NOMO-1 (cell line): ENCODE measurements at regions not wholly inside any gene's neighbourhood (a gene's known extent, or its start where the extent isn't known, plus 50 kb on each side); places are given as distances from the start of the nearest gene placed in this dataset.

ENCODE experiments used
- DNase-seq, 2 experiments: peaks; one replicate each; lab custom pipeline; 2025; ENCODE audit not compliant: unreplicated experiment in 2 of 2; lab: John Stamatoyannopoulos, UW

GRCh38 chr19:28983430-28983829 lies 229.5 kb downstream of the UQCRFS1 start:
- no peak for DNase-seq

- no peak for DNase-seq
Measured at GRCh38 chr19:28981994-28982393, 231.0 kb downstream of the UQCRFS1 start.

DNA sequence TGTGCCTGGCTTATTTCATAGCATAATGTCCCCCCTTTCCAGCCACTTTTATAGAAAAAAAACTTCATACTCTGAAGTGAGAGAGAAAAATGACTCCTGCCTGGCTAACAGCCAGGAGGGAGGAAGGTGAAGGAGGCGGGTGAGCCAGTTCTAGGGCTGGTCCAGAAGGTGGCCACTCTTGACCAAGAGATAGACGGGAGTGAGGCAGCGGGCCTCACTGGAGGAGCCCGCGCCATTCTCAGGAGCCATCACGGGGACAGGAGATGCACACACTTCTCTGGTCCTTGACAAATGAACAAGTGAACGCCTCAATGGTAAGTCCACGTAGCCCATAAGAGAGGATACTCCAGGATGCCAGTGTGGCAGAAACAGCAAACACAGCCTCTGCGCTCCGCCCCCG lies 231.4 kb downstream of the UQCRFS1 start:
- DNase-seq, result no peak

DNA sequence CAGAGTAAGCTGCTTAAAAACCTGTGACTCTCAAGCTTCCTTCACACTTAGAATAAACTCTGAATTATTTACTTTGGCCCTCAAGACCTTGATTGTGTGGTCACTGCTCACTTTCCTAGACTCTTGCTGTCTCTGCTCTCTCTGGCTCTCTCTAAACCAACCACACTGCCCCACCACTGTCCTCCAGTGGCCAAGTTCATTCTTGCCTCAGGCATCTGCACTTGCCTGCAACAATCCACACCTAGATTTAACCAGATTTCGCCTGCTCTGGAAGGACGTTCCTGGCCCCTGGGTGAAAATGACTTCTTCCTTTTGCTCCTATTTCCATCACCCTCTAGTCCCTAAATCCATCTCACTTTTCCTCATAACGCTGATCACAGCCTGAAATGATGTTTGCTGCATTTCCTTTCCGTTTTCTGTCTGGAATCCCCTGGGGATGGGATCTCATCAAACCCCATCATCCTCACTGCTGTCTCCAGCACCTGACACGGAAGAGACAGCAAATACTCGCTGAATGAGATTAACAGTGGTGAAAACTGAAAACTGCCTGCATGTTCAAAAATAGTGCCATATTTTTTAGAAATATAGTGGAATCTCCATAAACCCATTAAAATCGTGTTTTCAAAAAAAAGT lies 232.6 kb downstream of the UQCRFS1 start:
- DNase-seq, result no peak

DNA sequence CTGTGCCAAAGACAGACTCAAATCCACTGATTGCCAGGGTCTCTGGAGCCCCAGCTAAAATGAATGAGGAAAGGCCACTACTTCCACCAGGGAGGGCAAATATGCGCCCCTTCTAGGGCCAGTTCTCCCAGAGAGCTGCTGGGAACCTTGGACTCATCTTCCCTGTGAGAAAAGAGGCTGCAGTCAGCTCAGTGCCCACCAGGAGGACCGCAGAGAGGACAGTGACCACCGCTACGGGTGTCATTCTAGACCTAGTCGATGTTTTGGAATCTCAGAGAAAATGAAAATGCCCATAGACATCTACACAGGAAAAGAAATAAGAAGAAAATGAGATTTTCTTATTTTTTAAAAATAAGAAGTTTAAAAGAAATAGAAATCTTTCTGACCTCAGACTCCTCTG lies 235.1 kb downstream of the UQCRFS1 start:
- DNase-seq, result no peak

GRCh38 chr19:28972058-28972852 lies 240.7 kb downstream of the UQCRFS1 start:
- DNase-seq, result no peak

- no peak for DNase-seq
Measured at GRCh38 chr19:28971513-28971912, 241.4 kb downstream of the UQCRFS1 start.

GRCh38 chr19:28971049-28971448 lies 241.9 kb downstream of the UQCRFS1 start:
- no peak for DNase-seq

DNA sequence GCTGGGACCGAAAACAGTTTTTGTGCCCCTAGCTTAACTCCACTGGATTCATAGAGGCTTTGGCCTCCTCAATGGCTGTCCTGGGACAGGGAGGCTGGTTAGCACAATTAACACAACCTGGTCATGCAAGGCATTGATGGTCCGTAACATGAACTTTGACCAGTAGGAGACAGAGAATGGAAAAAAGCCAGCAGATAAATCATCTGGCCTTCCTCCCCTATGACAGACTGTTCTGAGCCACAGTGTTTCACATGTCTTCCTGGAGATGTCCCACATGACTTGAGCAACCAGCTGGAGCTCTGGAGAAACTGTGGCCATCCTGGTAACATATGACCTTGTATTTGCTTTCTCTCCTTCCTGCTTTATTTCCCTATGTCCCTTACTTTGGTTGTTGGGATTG lies 244.2 kb downstream of the UQCRFS1 start:
- no peak for DNase-seq

GRCh38 chr19:28966737-28967399 lies 246.1 kb downstream of the UQCRFS1 start:
- DNase-seq, result no peak

GRCh38 chr19:28964500-28964899 lies 248.5 kb downstream of the UQCRFS1 start:
- DNase-seq, result no peak

DNA sequence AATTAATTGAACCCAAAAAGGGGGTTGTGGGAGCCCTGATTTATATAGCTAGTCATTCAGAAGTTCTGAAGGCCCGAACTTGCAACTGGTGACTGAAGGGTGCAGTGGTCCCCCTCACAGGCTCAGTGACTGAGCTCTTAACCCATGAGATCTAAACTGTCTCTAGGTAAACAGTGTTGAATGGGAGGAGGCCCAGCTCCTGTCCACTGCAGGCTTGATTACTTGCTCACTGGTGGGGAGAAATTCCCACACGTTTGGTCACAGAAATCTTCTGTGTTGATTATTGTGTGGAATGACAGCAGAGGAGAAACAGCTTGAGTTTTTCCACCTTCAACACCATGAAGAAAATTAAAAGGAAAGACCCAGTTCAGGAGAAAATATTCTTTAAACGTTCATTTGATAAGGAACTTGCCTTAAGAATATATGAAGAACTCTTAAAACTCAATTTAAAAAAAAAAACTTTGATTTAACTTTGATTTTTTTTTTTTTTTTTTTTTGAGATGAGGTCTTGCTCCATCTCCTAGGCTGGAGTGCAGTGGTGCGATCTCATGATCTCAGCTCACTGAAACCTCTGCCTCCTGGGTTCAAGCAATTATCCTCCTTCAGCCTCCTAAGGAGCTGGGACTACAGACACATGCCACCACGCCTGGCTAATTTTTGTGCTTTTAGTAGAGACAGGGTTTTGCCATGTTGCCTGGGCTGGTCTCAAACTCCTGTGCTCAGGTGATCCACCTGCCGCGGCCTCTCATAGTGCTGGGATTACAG lies 249.3 kb downstream of the UQCRFS1 start:
- no peak for DNase-seq

- DNase-seq, result no peak
Measured at GRCh38 chr19:28961772-28962500, 251.0 kb downstream of the UQCRFS1 start.

- DNase-seq, result no peak
Measured at GRCh38 chr19:28960986-28961705, 251.8 kb downstream of the UQCRFS1 start.

DNA sequence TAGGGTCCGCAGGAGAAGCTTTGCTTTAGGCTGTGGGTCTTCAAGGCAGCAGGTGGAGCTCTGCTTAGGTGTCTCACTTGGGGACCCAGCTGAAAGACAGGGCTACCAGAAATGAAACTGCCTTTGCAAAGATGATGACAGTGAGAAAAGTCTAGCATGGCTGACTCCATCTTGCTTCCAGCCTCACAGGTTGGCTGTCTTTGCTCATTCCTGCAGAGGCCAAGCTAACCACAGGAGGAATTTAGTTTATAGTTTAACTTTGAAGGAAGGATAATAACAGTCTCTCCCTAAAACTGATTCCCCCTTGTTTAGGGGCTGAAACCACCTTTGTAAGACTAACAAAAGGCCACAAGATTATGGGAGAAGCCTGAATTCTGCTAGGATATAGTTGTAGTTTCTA lies 252.4 kb downstream of the UQCRFS1 start:
- no peak for DNase-seq

DNA sequence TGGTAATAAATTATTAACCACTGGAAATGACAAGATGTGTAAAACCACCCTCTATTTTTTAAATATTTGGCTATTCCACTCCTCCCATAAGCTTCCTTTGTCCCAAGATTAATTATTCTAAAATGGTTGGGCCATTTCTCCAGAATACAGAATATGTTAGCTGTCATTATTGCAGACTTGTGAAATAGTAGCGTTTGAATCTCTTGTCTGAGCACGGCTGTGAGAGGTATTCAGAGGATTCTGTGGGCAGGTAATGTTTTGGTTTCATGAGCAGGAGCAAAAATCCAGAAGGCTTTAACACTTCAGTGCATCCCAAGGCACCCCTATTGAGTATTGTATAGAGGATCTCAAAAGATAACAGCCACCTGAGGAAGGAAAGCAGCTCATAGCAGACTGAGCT lies 256.0 kb downstream of the UQCRFS1 start:
- no peak for DNase-seq

GRCh38 chr19:28956421-28956820 lies 256.5 kb downstream of the UQCRFS1 start:
- no peak for DNase-seq

DNA sequence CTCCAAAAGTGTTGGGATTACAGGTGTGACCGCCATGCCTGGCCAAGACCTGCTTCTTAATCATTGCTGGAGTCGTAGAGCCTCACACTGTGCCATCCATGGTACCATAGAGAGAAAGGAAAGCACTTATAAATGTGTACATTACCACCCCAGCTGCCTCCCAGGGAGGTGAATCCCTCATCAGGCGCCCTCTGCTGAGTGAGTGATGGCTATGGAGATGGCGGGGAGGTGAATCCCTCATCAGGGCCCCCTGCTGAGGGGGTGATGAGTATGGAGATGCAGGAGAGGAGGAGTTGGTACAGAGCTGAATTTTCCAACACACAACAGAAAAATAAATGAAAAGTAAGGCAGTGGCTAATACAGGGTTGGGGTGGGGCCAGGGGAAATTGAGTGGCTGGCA lies 263.4 kb downstream of the UQCRFS1 start:
- DNase-seq, result no peak

DNA sequence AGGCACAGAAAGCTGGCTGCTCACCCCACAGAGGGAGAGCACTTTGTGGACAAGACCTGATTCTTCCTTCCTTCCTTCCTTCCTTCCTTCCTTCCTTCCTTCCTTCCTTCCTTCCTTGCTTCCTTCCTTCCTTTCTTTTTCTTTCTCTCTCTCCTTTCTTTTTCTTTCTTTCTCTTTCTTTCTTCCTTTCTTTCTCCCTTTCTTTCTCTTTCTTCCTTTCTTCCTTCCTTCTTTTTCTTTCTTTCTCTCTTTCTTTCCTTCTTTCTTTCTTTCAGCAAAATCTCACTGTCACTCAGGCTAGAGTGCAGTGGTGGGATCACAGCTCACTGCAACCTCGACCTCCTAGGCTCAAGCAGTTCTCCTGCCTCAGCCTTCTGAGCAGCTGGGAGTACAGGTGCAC lies 263.9 kb downstream of the UQCRFS1 start:
- no peak for DNase-seq

- DNase-seq, result no peak
Measured at GRCh38 chr19:28948566-28948965, 264.4 kb downstream of the UQCRFS1 start.
